ENCODE measurements at regions not wholly inside any gene's neighbourhood (a gene's known extent, or its start where the extent isn't known, plus 50 kb on each side); places are given as distances from the start of the nearest gene placed in this dataset.

DNA sequence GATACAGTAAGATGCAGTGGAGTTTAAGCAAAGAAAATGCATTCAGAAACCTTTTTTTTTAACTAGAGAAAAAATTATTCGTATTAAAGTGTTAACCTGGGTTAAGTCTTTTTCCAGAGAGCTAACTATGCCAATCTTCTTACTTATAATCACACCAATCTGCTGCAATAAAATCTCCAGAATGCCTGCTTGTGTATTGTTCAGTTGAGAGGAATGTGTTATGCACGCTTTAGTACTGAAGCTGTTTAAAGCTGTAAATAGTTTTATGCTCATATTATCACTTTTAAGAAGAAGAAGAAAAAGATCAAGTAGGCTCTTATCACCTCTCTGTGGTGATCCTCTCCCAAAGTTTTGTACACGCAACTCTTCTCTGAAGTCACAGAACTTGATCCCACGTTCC, 528.7 kb downstream of the RFC3 start:
- H3K27ac ChIP-seq (ENCODE audit: low read depth, low read length), result no peak overlapping the region
- H2AFZ ChIP-seq (ENCODE audit: insufficient read depth, low read length, poor library complexity), result no peak overlapping the region
- no peaks in the 10 kb centered on the region for H3K79me2 ChIP-seq (ENCODE audit: control insufficient read depth, insufficient read depth, low read length, poor library complexity)
- H4K12ac ChIP-seq (ENCODE audit: low read depth, low read length), result no peak overlapping the region
- no CpG with 5 or more reads among the region's 4 CpGs for WGBS (ENCODE audit: extremely low coverage, insufficient coverage, insufficient read length)
- no peak overlapping the region for H3K4me3 ChIP-seq (ENCODE audit: low read depth, low read length)
- H2AK5ac ChIP-seq (ENCODE audit: low read length), result no peak overlapping the region
- no peak overlapping the region for H4K8ac ChIP-seq (ENCODE audit: low read depth, low read length)
- peak in 1 of 2 donors; percentile 55 for DNase-seq
- peaks cover 7% of the 10 kb centered on the region in 2 experiments for H3K4me1 ChIP-seq (ENCODE audit: control insufficient read depth in 1 of 2, insufficient read depth in 2 of 2, low read length in 2 of 2)
- no peaks in the 10 kb centered on the region for H3K79me1 ChIP-seq (ENCODE audit: low read length)
- H3K4me2 ChIP-seq (ENCODE audit: low read length), result no peak overlapping the region
- no peak overlapping the region for H2BK12ac ChIP-seq (ENCODE audit: low read length)
- no peak overlapping the region for H3K23ac ChIP-seq (ENCODE audit: low read length)
- no peaks in the 10 kb centered on the region for H3K36me3 ChIP-seq (ENCODE audit: control insufficient read depth in 1 of 2, insufficient read depth in 2 of 2, low read length in 2 of 2)
- H3K27me3 ChIP-seq (ENCODE audit: insufficient read depth, low read length), result no peaks in the 10 kb centered on the region
- no peak overlapping the region for H4K91ac ChIP-seq (ENCODE audit: low read depth, low read length)
- H2BK120ac ChIP-seq (ENCODE audit: insufficient read depth, low read length, poor library complexity), result no peak overlapping the region
- H3K4ac ChIP-seq (ENCODE audit: low read depth, low read length), result no peak overlapping the region
- no peak overlapping the region for H3K18ac ChIP-seq (ENCODE audit: low read length)
- H3K9me3 ChIP-seq (ENCODE audit: insufficient read depth, low read depth, low read length), result no peaks in the 10 kb centered on the region
- no peak overlapping the region for H3K9ac ChIP-seq (ENCODE audit: low read length)
- no peak overlapping the region for H2BK5ac ChIP-seq (ENCODE audit: low read depth, low read length, poor library complexity)
- no peak overlapping the region for H3K14ac ChIP-seq (ENCODE audit: low read length)

DNA sequence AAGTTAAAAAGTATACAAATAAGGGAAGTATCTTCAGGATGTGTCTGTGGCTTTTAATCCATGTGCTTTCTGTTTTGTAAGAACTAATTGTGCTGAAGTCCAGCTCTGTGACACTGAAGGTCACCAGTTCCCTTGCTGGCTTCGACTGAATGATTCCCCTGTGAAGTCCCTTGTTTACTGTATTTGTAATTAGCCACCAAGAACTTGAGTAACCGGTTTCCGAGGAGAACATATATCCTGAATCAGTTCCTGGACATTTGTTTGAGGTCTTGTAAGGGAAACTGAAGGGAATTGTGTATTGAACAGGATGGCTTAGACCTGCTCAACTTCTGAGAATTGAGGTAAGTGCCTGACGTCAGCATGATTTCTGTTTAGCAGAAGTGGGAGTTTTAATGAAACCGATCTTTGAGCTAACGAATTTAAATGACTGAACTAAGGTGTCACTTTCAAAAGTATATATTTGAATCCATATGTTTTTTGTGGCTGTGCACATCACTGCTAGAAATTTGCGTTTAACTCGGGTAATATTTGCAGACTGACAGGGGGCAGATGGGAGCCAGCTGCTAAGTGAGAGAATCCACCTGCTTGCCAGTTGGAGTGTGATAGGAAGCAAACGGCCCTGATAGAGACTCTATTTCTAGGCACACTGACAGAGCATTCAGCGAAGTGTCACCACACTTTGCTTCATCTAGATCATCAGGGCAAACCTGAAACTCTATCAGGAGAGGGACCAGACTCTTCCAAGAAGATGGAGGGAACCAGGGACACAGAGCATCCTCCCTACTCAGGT, 530.0 kb downstream of the RFC3 start:
- no CpG with 5 or more reads among the region's 10 CpGs for WGBS (ENCODE audit: extremely low coverage, insufficient coverage, insufficient read length)
- Histone ChIP-seq H2BK120ac (ENCODE audit: insufficient read depth, low read length, poor library complexity) (no peak overlapping the region), H2AFZ (ENCODE audit: insufficient read depth, low read length, poor library complexity) (no peak overlapping the region)

DNA sequence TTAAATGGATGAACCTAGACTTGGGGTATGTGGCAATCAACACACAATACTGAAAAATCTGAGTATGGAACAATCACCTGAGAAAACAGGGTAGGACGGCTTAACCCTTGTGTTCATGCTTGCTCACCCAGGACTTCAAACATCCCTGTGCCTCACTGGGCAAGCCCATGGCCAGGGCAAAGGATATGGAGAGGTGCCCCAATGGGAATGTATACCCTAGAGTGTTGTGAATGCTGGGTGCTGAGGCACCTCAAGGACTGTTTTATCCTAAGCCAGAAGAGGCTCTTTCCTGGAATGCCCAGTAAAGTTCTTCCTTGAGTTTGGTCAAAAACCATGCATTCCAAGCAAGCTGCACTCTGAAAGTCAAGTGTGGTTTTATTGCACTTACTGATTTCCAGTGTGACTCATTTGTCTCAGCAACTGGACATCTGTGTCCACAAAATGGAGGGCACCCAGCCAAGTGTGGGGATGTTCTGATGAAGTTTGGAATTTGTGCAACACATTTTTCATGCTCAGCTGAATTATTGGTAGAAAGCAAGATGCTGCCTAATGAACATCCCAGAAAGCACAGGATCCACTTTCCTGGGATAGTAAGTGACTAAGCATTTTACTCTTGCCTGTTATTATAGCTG, 531.3 kb downstream of the RFC3 start:
- H3K4me1 ChIP-seq (ENCODE audit: control insufficient read depth in 1 of 2, insufficient read depth in 2 of 2, low read length in 2 of 2), result peaks cover 7% of the 10 kb centered on the region in 2 experiments
- H3K4me2 ChIP-seq (ENCODE audit: low read length), result no peak overlapping the region
- no peak for DNase-seq
- no peak overlapping the region for H3K4ac ChIP-seq (ENCODE audit: low read depth, low read length)
- H2AK5ac ChIP-seq (ENCODE audit: low read length), result no peak overlapping the region
- no peaks in the 10 kb centered on the region for H3K27me3 ChIP-seq (ENCODE audit: insufficient read depth, low read length)
- H3K14ac ChIP-seq (ENCODE audit: low read length), result no peak overlapping the region
- no peak overlapping the region for H4K8ac ChIP-seq (ENCODE audit: low read depth, low read length)
- no peak overlapping the region for H4K91ac ChIP-seq (ENCODE audit: low read depth, low read length)
- no peak overlapping the region for H3K18ac ChIP-seq (ENCODE audit: low read length)
- no peak overlapping the region for H3K9ac ChIP-seq (ENCODE audit: low read length)
- H3K23ac ChIP-seq (ENCODE audit: low read length), result no peak overlapping the region
- no peak overlapping the region for H2BK12ac ChIP-seq (ENCODE audit: low read length)
- H3K27ac ChIP-seq (ENCODE audit: low read depth, low read length), result no peak overlapping the region
- no peaks in the 10 kb centered on the region for H3K79me2 ChIP-seq (ENCODE audit: control insufficient read depth, insufficient read depth, low read length, poor library complexity)
- no peak overlapping the region for H2BK5ac ChIP-seq (ENCODE audit: low read depth, low read length, poor library complexity)
- H2AFZ ChIP-seq (ENCODE audit: insufficient read depth, low read length, poor library complexity), result no peak overlapping the region
- no CpG with 5 or more reads among the region's 1 CpG for WGBS (ENCODE audit: extremely low coverage, insufficient coverage, insufficient read length)
- no peaks in the 10 kb centered on the region for H3K36me3 ChIP-seq (ENCODE audit: control insufficient read depth in 1 of 2, insufficient read depth in 2 of 2, low read length in 2 of 2)
- H2BK120ac ChIP-seq (ENCODE audit: insufficient read depth, low read length, poor library complexity), result no peak overlapping the region
- no peak overlapping the region for H4K12ac ChIP-seq (ENCODE audit: low read depth, low read length)
- H3K4me3 ChIP-seq (ENCODE audit: low read depth, low read length), result no peak overlapping the region
- H3K79me1 ChIP-seq (ENCODE audit: low read length), result no peaks in the 10 kb centered on the region
- H3K9me3 ChIP-seq (ENCODE audit: insufficient read depth, low read depth, low read length), result no peaks in the 10 kb centered on the region

More for the DNA sequence above, 530.0 kb downstream of the RFC3 start:
- no peak overlapping the region for H4K12ac ChIP-seq (ENCODE audit: low read depth, low read length)
- peak; percentile 2 to 49 for DNase-seq
- no peak overlapping the region for H3K4me2 ChIP-seq (ENCODE audit: low read length)
- no peak overlapping the region for H2AK5ac ChIP-seq (ENCODE audit: low read length)
- H3K9ac ChIP-seq (ENCODE audit: low read length), result no peak overlapping the region
- H4K8ac ChIP-seq (ENCODE audit: low read depth, low read length), result no peak overlapping the region
- no peak overlapping the region for H2BK12ac ChIP-seq (ENCODE audit: low read length)
- H3K79me2 ChIP-seq (ENCODE audit: control insufficient read depth, insufficient read depth, low read length, poor library complexity), result no peaks in the 10 kb centered on the region
- H3K14ac ChIP-seq (ENCODE audit: low read length), result no peak overlapping the region
- no peaks in the 10 kb centered on the region for H3K27me3 ChIP-seq (ENCODE audit: insufficient read depth, low read length)
- H3K4ac ChIP-seq (ENCODE audit: low read depth, low read length), result no peak overlapping the region
- H4K91ac ChIP-seq (ENCODE audit: low read depth, low read length), result no peak overlapping the region
- H2BK5ac ChIP-seq (ENCODE audit: low read depth, low read length, poor library complexity), result no peak overlapping the region
- no peaks in the 10 kb centered on the region for H3K79me1 ChIP-seq (ENCODE audit: low read length)
- no peaks in the 10 kb centered on the region for H3K9me3 ChIP-seq (ENCODE audit: insufficient read depth, low read depth, low read length)
- no peak overlapping the region for H3K23ac ChIP-seq (ENCODE audit: low read length)
- no peaks in the 10 kb centered on the region for H3K36me3 ChIP-seq (ENCODE audit: control insufficient read depth in 1 of 2, insufficient read depth in 2 of 2, low read length in 2 of 2)
- H3K27ac ChIP-seq (ENCODE audit: low read depth, low read length), result no peak overlapping the region
- H3K18ac ChIP-seq (ENCODE audit: low read length), result no peak overlapping the region
- no peak overlapping the region for H3K4me3 ChIP-seq (ENCODE audit: low read depth, low read length)
- peaks cover 7% of the 10 kb centered on the region in 2 experiments for H3K4me1 ChIP-seq (ENCODE audit: control insufficient read depth in 1 of 2, insufficient read depth in 2 of 2, low read length in 2 of 2)

DNA sequence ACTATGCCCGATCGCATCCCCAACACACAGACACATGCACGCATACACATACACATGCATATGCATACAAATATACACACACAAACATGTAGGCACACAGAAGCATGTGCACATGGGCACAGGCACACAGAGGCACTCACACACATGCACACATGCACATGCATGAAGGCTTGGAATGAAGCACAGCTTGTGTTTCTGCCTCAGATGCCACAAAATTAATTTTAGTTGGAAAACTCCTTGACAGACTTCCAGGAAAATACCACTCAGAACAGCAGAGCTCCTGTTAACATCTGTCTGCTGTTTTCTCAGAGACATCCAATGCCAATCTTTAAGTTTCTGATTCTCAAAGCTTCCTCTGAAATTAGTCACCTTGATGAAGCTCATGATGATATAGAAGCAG, 532.7 kb downstream of the RFC3 start:
- no peak overlapping the region for H2AFZ ChIP-seq (ENCODE audit: insufficient read depth, low read length, poor library complexity)
- H3K4me1 ChIP-seq (ENCODE audit: control insufficient read depth in 1 of 2, insufficient read depth in 2 of 2, low read length in 2 of 2), result peaks cover 7% of the 10 kb centered on the region in 2 experiments
- H3K9ac ChIP-seq (ENCODE audit: low read length), result no peak overlapping the region
- no peak overlapping the region for H4K12ac ChIP-seq (ENCODE audit: low read depth, low read length)
- no peak overlapping the region for H2BK120ac ChIP-seq (ENCODE audit: insufficient read depth, low read length, poor library complexity)
- H3K23ac ChIP-seq (ENCODE audit: low read length), result no peak overlapping the region
- H3K4me2 ChIP-seq (ENCODE audit: low read length), result no peak overlapping the region
- no peak overlapping the region for H3K18ac ChIP-seq (ENCODE audit: low read length)
- H3K4ac ChIP-seq (ENCODE audit: low read depth, low read length), result no peak overlapping the region
- H2BK5ac ChIP-seq (ENCODE audit: low read depth, low read length, poor library complexity), result no peak overlapping the region
- no peak overlapping the region for H2BK12ac ChIP-seq (ENCODE audit: low read length)
- H3K4me3 ChIP-seq (ENCODE audit: low read depth, low read length), result no peak overlapping the region
- DNase-seq, result no peak
- no peaks in the 10 kb centered on the region for H3K79me1 ChIP-seq (ENCODE audit: low read length)
- H4K8ac ChIP-seq (ENCODE audit: low read depth, low read length), result no peak overlapping the region
- H4K91ac ChIP-seq (ENCODE audit: low read depth, low read length), result no peak overlapping the region
- WGBS (ENCODE audit: extremely low coverage, insufficient coverage, insufficient read length), result no CpG with 5 or more reads among the region's 3 CpGs
- no peaks in the 10 kb centered on the region for H3K79me2 ChIP-seq (ENCODE audit: control insufficient read depth, insufficient read depth, low read length, poor library complexity)
- H2AK5ac ChIP-seq (ENCODE audit: low read length), result no peak overlapping the region
- no peaks in the 10 kb centered on the region for H3K27me3 ChIP-seq (ENCODE audit: insufficient read depth, low read length)
- no peak overlapping the region for H3K27ac ChIP-seq (ENCODE audit: low read depth, low read length)
- H3K36me3 ChIP-seq (ENCODE audit: control insufficient read depth in 1 of 2, insufficient read depth in 2 of 2, low read length in 2 of 2), result no peaks in the 10 kb centered on the region
- no peaks in the 10 kb centered on the region for H3K9me3 ChIP-seq (ENCODE audit: insufficient read depth, low read depth, low read length)
- no peak overlapping the region for H3K14ac ChIP-seq (ENCODE audit: low read length)

All from trophoblast cell (in vitro differentiated cells and primary cell).